ENCODE measurements at regions not wholly inside any gene's neighbourhood (a gene's known extent, or its start where the extent isn't known, plus 50 kb on each side); places are given as distances from the start of the nearest gene placed in this dataset.
"Not testable (repeated sequence)": the region's sequence is repeated elsewhere in the genome, so short reads cannot be mapped to it uniquely, and the experiment has no call there.

- in situ Hi-C loops (cut with HindIII; ENCODE audit: low sequenced_read_pairs) = no loop called here
- no peak for DNase-seq (ENCODE audit: low spot score)
Observed at GRCh38 chr9:31574006-31574765, 810.3 kb upstream of the ACO1 start.

GRCh38 chr9:31582071-31582470 is 802.4 kb upstream of the ACO1 start:
- in situ Hi-C loops (cut with HindIII; ENCODE audit: low sequenced_read_pairs) = no loop called here
- no peak for DNase-seq (ENCODE audit: low spot score)

GRCh38 chr9:31582561-31582960 is 801.9 kb upstream of the ACO1 start:
- in situ Hi-C loops (cut with HindIII; ENCODE audit: low sequenced_read_pairs) = no loop called here
- DNase-seq (ENCODE audit: low spot score) = no peak

- in situ Hi-C loops (cut with HindIII; ENCODE audit: low sequenced_read_pairs) = no loop called here
- no peak for DNase-seq (ENCODE audit: low spot score)
Observed at GRCh38 chr9:31585158-31585557, 799.3 kb upstream of the ACO1 start.

DNA sequence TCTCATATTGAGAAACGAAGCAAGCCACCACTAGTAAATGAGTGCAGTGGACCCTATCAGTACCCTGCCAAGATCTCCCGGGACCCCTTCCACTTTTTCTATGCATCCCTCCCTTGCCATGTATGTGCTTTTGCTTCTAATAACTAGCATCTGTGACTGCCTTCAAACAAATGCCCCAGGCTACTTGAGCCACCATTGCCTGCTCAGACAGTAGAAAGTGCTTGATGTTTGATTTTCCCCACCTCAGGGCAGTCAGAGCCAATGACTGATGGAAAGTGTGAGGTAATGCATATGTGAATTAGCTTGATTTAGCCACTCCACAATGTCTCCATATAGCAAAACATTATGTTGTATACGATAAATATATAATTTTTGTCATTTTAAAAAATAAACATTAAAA is 797.3 kb upstream of the ACO1 start:
- in situ Hi-C loops (cut with HindIII; ENCODE audit: low sequenced_read_pairs) = no loop called here
- DNase-seq (ENCODE audit: low spot score) = no peak

- in situ Hi-C loops (cut with HindIII; ENCODE audit: low sequenced_read_pairs) = no loop called here
- DNase-seq (ENCODE audit: low spot score) = peak; percentile 16
Observed at GRCh38 chr9:31588006-31588405, 796.4 kb upstream of the ACO1 start.

GRCh38 chr9:31588756-31589155 is 795.7 kb upstream of the ACO1 start:
- in situ Hi-C loops (cut with HindIII; ENCODE audit: low sequenced_read_pairs) = no loop called here
- DNase-seq (ENCODE audit: low spot score) = no peak

DNA sequence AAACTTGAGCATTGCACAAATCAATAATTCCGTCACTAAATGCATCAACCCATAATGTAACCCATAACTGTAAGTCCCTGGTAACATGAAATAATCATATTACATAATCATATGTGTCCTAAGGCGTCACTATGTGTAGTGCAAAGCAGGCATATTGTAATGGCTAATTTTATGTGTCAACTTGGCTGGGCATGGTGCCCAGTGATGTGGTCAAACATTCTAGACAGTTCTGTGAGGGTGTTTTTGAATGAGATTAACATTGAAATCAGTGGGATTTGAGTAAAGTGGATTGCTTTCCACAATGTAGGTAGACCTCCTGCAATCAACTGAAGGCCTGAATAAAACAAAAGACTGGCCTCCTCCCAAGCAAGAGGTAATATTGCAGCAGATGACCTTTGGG is 794.4 kb upstream of the ACO1 start:
- in situ Hi-C loops (cut with HindIII; ENCODE audit: low sequenced_read_pairs) = no loop called here
- no peak for DNase-seq (ENCODE audit: low spot score)

DNA sequence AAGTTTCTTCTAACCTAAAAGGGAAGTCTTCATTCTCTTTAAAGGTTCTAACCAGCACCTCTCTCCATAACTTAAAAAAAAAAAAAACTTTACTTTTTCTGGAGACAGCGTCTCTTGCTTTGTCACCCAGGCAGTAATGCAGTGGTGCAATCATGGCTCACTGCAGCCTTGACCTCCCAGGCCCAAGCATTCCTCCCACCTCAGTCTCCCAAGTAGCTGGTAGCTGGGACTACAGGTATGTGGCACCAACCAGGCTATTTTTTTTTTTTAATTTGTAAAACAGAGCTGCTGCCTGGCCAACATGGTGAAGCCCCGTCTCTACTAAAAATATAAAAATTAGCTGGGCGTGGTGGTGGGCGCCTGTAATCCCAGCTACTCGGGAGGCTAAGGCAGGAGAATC is 787.4 kb upstream of the ACO1 start:
- not testable (repeated sequence) for DNase-seq (ENCODE audit: low spot score)

DNA sequence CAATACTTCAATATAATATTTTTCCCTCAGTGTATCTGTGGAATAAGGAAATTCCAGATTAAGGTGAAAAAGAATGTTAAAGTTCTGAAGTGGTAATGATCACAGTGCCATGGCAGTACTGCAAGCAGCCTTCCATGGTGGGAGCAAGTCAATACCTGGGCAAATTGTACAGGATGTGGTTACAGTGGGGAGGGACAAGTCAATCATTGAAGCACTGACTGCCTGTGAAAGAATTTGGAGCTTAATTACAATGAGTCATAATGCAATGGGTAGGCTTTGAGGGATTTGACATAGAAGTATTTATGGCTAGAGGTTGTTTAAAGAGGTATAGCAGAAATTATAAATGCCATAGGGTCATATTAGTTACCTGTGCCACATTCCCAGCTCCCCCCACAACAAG is 786.5 kb upstream of the ACO1 start:
- in situ Hi-C loops (cut with HindIII; ENCODE audit: low sequenced_read_pairs) = no loop called here
- DNase-seq (ENCODE audit: low spot score) = no peak

More for the DNA sequence above, 787.4 kb upstream of the ACO1 start:
- in situ Hi-C loops (cut with HindIII; ENCODE audit: low sequenced_read_pairs) = not testable (repeated sequence)

- DNase-seq (ENCODE audit: low spot score) = no peak
- in situ Hi-C loops (cut with HindIII; ENCODE audit: low sequenced_read_pairs) = no loop called here
Observed at GRCh38 chr9:31601666-31602065, 782.8 kb upstream of the ACO1 start.

- no peak for DNase-seq (ENCODE audit: low spot score)
- in situ Hi-C loops (cut with HindIII; ENCODE audit: low sequenced_read_pairs) = no loop called here
Observed at GRCh38 chr9:31604531-31604930, 779.9 kb upstream of the ACO1 start.

DNA sequence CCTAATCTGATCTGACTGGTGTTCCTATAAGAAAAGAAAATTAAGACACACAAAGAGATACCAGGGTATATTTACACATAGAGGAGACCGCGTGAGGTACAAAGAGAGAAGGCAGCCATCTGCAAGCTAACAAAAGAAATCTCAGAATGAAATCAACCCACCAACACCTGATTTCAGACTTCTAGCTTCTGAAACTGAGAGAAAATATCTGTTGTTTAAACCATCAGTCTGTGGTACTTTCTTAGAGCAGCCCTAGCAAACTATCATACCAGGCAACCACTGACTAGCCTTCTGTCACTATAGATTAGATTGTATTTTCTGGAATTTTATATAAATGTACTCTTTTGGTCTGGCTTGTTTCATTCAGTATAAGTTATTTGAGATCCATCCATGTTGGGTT is 779.3 kb upstream of the ACO1 start:
- DNase-seq (ENCODE audit: low spot score) = no peak
- in situ Hi-C loops (cut with HindIII; ENCODE audit: low sequenced_read_pairs) = no loop called here

DNA sequence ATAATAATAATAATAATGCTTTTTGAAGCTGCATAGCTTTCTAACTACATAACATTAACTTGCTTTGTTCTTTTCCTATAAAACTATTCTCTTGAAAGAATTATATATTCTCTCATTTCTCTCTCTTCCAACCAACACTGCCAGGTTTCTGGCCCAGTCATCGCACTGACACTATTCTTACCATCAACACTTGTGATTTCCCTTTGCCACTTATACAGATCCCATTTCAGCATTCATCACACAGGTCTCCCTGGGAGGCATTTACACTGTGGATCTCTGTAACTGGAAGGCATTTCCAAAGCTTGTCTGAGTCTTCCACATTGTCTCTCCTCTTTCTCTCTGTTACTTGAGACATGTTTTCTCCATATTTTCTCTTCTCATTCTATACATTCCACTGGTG is 777.8 kb upstream of the ACO1 start:
- in situ Hi-C loops (cut with HindIII; ENCODE audit: low sequenced_read_pairs) = no loop called here
- no peak for DNase-seq (ENCODE audit: low spot score)

GRCh38 chr9:31608416-31608815 is 776.0 kb upstream of the ACO1 start:
- DNase-seq (ENCODE audit: low spot score) = no peak
- in situ Hi-C loops (cut with HindIII; ENCODE audit: low sequenced_read_pairs) = no loop called here

DNA sequence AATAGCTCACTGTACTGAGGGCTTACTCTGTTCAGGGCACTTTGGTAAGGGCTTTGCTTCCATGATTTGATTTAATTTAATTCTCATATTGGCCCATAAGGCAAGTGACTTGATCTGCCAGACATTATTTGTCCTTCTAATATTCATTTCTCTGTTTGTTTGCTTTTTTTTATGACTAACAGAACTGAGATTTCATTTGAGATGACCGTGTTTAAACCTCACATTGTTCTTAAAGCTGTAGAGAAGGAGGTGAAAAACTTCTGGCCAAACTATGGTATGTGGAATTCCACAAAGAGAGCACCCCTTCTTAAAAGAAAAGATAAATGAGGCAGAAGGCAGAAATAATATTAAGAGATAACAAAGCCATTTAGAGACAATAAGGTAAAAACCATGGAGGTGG is 775.6 kb upstream of the ACO1 start:
- no peak for DNase-seq (ENCODE audit: low spot score)
- in situ Hi-C loops (cut with HindIII; ENCODE audit: low sequenced_read_pairs) = no loop called here

GRCh38 chr9:31612336-31613030 is 772.0 kb upstream of the ACO1 start:
- in situ Hi-C loops (cut with HindIII; ENCODE audit: low sequenced_read_pairs) = no loop called here
- no peak for DNase-seq (ENCODE audit: low spot score)

GRCh38 chr9:31615966-31616365 is 768.5 kb upstream of the ACO1 start:
- no peak for DNase-seq (ENCODE audit: low spot score)
- in situ Hi-C loops (cut with HindIII; ENCODE audit: low sequenced_read_pairs) = no loop called here

DNA sequence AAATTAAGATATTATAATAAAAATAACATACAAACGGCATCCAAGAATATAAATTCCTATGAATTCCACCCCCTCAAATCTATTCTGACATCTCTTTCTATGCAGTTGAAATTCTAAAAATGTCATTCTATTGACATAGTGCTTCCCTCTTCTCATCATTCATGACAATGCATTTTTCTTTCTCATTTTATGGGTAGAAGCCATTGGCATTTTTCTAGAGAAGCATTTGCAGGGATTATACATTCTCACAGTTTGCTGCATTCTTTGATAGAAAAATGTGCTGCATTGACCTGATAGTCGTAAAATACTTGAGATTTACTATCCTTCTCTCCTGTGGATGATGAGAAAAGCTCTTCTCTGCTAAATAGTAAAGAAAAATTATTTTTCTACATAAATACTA is 760.9 kb upstream of the ACO1 start:
- no peak for DNase-seq (ENCODE audit: low spot score)
- in situ Hi-C loops (cut with HindIII; ENCODE audit: low sequenced_read_pairs) = no loop called here

DNA sequence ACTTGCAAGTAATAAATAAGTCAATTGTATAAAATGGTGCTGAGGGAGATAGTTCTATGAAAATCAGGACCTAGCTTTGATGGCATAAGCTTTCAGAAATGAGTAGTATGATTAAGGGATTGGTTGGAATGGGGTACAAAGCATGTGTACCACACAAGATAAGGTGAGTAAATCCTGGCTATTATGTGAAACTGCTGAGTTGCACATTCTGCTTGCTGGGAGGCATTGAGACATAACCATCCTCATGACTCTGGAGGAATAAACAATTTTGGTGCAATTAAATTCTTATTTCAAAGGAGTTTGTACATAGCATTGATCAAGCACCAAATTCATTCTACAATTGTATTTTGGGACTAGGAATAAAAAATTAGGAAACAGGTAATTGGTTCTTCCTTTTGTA is 755.2 kb upstream of the ACO1 start:
- DNase-seq (ENCODE audit: low spot score) = no peak
- in situ Hi-C loops (cut with HindIII; ENCODE audit: low sequenced_read_pairs) = no loop called here

GRCh38 chr9:31637265-31637664 is 747.2 kb upstream of the ACO1 start:
- in situ Hi-C loops (cut with HindIII; ENCODE audit: low sequenced_read_pairs) = no loop called here
- DNase-seq (ENCODE audit: low spot score) = no peak

Data from G401 (cell line).